ENCODE measurements at regions not wholly inside any gene's neighbourhood (a gene's known extent, or its start where the extent isn't known, plus 50 kb on each side); places are given as distances from the start of the nearest gene placed in this dataset.

DNA sequence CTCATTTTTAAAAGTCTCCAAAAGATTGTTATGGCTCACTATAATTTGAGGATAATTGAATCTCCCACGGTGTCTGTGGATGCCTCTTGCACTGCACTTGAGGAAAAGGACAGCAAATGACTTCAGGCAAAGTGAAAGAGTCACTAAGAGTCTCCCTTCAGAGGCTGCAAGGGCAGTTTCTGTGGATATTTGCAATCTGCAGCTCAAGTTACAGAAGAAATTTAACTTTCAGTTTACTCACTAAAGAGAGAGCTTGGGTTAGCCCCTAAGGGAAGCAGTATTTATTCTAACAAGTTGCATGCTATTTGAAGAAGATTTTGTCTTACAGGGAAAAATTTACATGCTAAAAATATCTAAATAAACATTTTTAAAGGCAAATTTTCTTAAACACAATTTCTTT is 912.0 kb upstream of the TENM3 start:
- H2BK20ac ChIP-seq (ENCODE audit: low read depth, low read length): no peak overlapping the region
- no peak overlapping the region for H2BK5ac ChIP-seq (ENCODE audit: low read depth, low read length, poor library complexity, severe bottlenecking)
- no peak overlapping the region for H3K4me2 ChIP-seq (ENCODE audit: low read depth, low read length)
- H4K5ac ChIP-seq (ENCODE audit: low read depth, low read length): no peak overlapping the region
- no peak overlapping the region for H3K9ac ChIP-seq (ENCODE audit: low read depth, low read length)
- no peak overlapping the region for H4K91ac ChIP-seq (ENCODE audit: insufficient read depth, low read depth, low read length)
- no peaks in the 10 kb centered on the region for H3K9me3 ChIP-seq (ENCODE audit: control insufficient read depth, insufficient read depth, low read length)
- no TSS peak for BruUV-seq (replicated peaks)
- H2AK5ac ChIP-seq (ENCODE audit: low read depth, low read length): no peak overlapping the region
- H3K18ac ChIP-seq (ENCODE audit: low read depth, low read length): no peak overlapping the region
- no peak overlapping the region for H2BK120ac ChIP-seq (ENCODE audit: low read depth, low read length)
- H2AFZ ChIP-seq (replicated peaks; ENCODE audit: low read length, poor library complexity): no peak overlapping the region
- dilution Hi-C loops (cut with HindIII; ENCODE audit: low sequenced_read_pairs, unreplicated experiment): no loop called here
- H3K4me3 ChIP-seq (ENCODE audit: insufficient read depth, low read depth, low read length): no peak overlapping the region
- DNase-seq: no peak
- no peaks in the 10 kb centered on the region for H3K36me3 ChIP-seq (ENCODE audit: control insufficient read depth, insufficient read depth, low read length)
- no peak overlapping the region for H4K8ac ChIP-seq (ENCODE audit: low read depth in 2 of 2, low read length in 2 of 2)
- no peak overlapping the region for H3K27ac ChIP-seq (ENCODE audit: insufficient read depth, low read length)
- no peak for ATAC-seq (ENCODE audit: low read depth)
- no peaks in the 10 kb centered on the region for H3K79me1 ChIP-seq (ENCODE audit: low read depth in 1 of 2, low read length in 2 of 2)
- H2AK9ac ChIP-seq (replicated peaks; ENCODE audit: low read depth, low read length, poor library complexity): no peak overlapping the region
- in situ Hi-C loops (cut with MboI; ENCODE audit: low sequenced_read_pairs): no loop called here
- no peak for TF ChIP-seq CEBPB (IDR thresholded peaks at IDR 0.05; ENCODE audit: low read depth, low read length)
- no peak for TF ChIP-seq NFE2L2 (IDR thresholded peaks at IDR 0.05; ENCODE audit: low read depth, low read length)
- no peak for TF ChIP-seq MXI1 (IDR thresholded peaks at IDR 0.05; ENCODE audit: borderline replicate concordance, low read depth, low read length)
- no peak for TF ChIP-seq MAZ (IDR thresholded peaks at IDR 0.05; ENCODE audit: borderline replicate concordance, low read depth, low read length)
- no peak for TF ChIP-seq RCOR1 (IDR thresholded peaks at IDR 0.05; ENCODE audit: insufficient replicate concordance, low read length)
- TF ChIP-seq, protein P1, sequence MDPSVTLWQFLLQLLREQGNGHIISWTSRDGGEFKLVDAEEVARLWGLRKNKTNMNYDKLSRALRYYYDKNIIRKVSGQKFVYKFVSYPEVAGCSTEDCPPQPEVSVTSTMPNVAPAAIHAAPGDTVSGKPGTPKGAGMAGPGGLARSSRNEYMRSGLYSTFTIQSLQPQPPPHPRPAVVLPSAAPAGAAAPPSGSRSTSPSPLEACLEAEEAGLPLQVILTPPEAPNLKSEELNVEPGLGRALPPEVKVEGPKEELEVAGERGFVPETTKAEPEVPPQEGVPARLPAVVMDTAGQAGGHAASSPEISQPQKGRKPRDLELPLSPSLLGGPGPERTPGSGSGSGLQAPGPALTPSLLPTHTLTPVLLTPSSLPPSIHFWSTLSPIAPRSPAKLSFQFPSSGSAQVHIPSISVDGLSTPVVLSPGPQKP (IDR thresholded peaks at IDR 0.05; ENCODE audit: borderline replicate concordance, low read depth, low read length): no peak
- ChIA-PET POLR2A (ENCODE audit: unreplicated experiment) (no interaction called here), CTCF (no interaction called here)
- no peak overlapping the region for H3K56ac ChIP-seq (ENCODE audit: extremely low read depth, insufficient read depth, low read length)
- intact Hi-C loops (cut with micrococcal nuclease): no loop called here
- 0% methylated on average over 1 of the region's 1 CpG; no CpG with 5 or more reads in 1 of the 2 experiments for WGBS, 2 experiments (ENCODE audit: extremely low coverage in 2 of 2, insufficient read length in 1 of 2)
- H3K14ac ChIP-seq (replicated peaks; ENCODE audit: low read depth, low read length): no peak overlapping the region
- no peaks in the 10 kb centered on the region for H4K20me1 ChIP-seq (ENCODE audit: insufficient read depth, low read length)
- no peaks in the 10 kb centered on the region for H3K4me1 ChIP-seq (ENCODE audit: control insufficient read depth, insufficient read depth, low read length)
- no peak overlapping the region for H2BK15ac ChIP-seq (ENCODE audit: low read depth, low read length)
- no peaks in the 10 kb centered on the region for H3K27me3 ChIP-seq (ENCODE audit: control insufficient read depth, insufficient read depth, low read length)
- H3K9me1 ChIP-seq (ENCODE audit: insufficient read depth, low read length): no peaks in the 10 kb centered on the region
- H3K23ac ChIP-seq (ENCODE audit: low read depth, low read length): no peak overlapping the region
- H3K4ac ChIP-seq (ENCODE audit: low read depth, low read length): no peak overlapping the region

Data from IMR-90 (cell line).